ENCODE measurements at regions not wholly inside any gene's neighbourhood (a gene's known extent, or its start where the extent isn't known, plus 50 kb on each side); places are given as distances from the start of the nearest gene placed in this dataset.

DNA sequence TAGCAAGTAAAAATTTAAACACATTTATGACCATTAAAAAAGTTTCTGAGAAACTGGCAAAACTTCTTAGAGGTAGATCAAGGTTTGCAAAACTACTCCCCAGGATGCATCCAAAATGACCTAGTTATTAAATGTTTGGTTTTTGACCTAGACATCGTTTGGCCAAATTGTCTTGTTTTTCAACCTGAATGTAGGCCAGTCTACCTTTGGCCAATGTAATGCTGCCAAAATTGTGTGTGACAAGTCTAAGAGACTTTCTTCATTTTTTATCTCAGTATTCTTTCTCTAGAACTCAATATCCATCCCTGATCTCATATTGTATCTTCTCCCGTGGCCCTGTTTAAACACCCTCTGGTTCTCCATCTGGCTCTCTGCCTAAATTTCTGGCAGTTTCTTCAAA is 202.0 kb downstream of the CXCL12 start:
- TF ChIP-seq, protein P1, sequence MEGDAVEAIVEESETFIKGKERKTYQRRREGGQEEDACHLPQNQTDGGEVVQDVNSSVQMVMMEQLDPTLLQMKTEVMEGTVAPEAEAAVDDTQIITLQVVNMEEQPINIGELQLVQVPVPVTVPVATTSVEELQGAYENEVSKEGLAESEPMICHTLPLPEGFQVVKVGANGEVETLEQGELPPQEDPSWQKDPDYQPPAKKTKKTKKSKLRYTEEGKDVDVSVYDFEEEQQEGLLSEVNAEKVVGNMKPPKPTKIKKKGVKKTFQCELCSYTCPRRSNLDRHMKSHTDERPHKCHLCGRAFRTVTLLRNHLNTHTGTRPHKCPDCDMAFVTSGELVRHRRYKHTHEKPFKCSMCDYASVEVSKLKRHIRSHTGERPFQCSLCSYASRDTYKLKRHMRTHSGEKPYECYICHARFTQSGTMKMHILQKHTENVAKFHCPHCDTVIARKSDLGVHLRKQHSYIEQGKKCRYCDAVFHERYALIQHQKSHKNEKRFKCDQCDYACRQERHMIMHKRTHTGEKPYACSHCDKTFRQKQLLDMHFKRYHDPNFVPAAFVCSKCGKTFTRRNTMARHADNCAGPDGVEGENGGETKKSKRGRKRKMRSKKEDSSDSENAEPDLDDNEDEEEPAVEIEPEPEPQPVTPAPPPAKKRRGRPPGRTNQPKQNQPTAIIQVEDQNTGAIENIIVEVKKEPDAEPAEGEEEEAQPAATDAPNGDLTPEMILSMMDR (IDR thresholded peaks at IDR 0.05), result no peak
- TF ChIP-seq POLR2AphosphoS5 (IDR thresholded peaks at IDR 0.05) (no peak), POLR2A (IDR thresholded peaks at IDR 0.05; ENCODE audit: low read depth) (no peak)
